GM12878 (cell line): ENCODE measurements at regions not wholly inside any gene's neighbourhood (a gene's known extent, or its start where the extent isn't known, plus 50 kb on each side); places are given as distances from the start of the nearest gene placed in this dataset.

Experiments used
- ETV6 ChIP-seq, 2 experiments: fragments of 450-650 bp in 1 of 2; IDR thresholded peaks in 1 of 2; conservative IDR thresholded peaks in 1 of 2; 2 replicates each; pipeline ENCODE4 v1.6.1; 2014; ENCODE audit warnings: antibody characterized with exemption in 1 of 2, borderline replicate concordance in 1 of 2, low read depth in 1 of 2, mild to moderate bottlenecking in 1 of 2, moderate library complexity in 1 of 2
- EZH2 ChIP-seq: IDR thresholded peaks from 2 replicates; pipeline ENCODE4 v1.6.1; 2012; ENCODE audit warnings: low read depth, mild to moderate bottlenecking, control low read depth, inconsistent platforms, low read length, borderline replicate concordance; ENCODE audit not compliant: control insufficient read depth
- NFIC ChIP-seq: IDR thresholded peaks from 2 replicates; pipeline ENCODE4 v1.6.1; 2012; ENCODE audit warnings: low read depth, mild to moderate bottlenecking, inconsistent platforms, low read length, moderate library complexity
- TAF1 ChIP-seq: IDR thresholded peaks from 2 replicates; pipeline ENCODE4 v1.6.1; 2011; ENCODE audit warnings: mild to moderate bottlenecking, low read depth, low read length, borderline replicate concordance
- TCF3 ChIP-seq: IDR thresholded peaks from 2 replicates; pipeline ENCODE4 v1.6.1; 2012; ENCODE audit warnings: low read depth, mild to moderate bottlenecking, low read length, borderline replicate concordance; ENCODE audit not compliant: insufficient read depth
- ZNF274 ChIP-seq: IDR thresholded peaks from one replicate; pipeline ENCODE4 v1.8.0; 2011; ENCODE audit not compliant: insufficient read length, insufficient read depth
- ZNF384 ChIP-seq: IDR thresholded peaks from 2 replicates; pipeline ENCODE4 v1.6.1; 2012; ENCODE audit warnings: low read depth, mild to moderate bottlenecking, low read length, improper control_type of control experiment, borderline replicate concordance
- TF ChIP-seq, protein P1 (sequence below), 3 experiments: IDR thresholded peaks in 2 of 3; conservative IDR thresholded peaks in 1 of 3; 2 replicates each; pipeline ENCODE4 v1.5.1; 2011; ENCODE audit warnings: low read depth in 3 of 3, low read length in 3 of 3, mild to moderate bottlenecking in 3 of 3, control low read depth in 2 of 3, moderate library complexity in 2 of 3, inconsistent platforms in 1 of 3, mixed read lengths in 1 of 3; ENCODE audit not compliant: control insufficient read depth in 2 of 3, insufficient read depth in 1 of 3; ENCODE audit errors: extremely low read depth in 1 of 3

DNA sequence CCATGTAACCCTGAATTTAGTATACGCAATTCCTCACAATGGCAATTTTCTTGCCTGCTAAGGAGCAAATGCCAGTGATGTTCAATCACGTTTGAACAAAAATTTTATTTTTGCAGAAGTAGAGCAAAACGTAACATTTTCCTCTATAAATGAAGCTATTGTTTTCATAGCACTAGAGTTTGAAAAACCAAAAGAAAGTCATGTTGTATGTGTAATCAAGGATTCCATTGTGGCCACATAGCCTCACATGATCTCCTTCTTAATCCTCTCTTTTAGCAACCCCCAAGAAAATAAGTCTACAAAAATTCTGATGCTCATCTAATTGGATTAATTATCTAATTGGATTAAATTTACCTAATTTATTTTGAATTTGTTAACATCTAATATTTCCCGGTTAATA is 1217.4 kb upstream of the FLRT2 start:
- TF ChIP-seq EZH2 (no peak), TCF3 (no peak), ZNF274 (no peak), TAF1 (no peak), ETV6 (conservative IDR thresholded peaks at IDR 0.05 in 1 of 2, IDR thresholded peaks at IDR 0.05 in 1 of 2; ENCODE audit: borderline replicate concordance in 1 of 2, low read depth in 1 of 2) (no peak), ZNF384 (no peak), NFIC (no peak)
- TF ChIP-seq, protein P1, sequence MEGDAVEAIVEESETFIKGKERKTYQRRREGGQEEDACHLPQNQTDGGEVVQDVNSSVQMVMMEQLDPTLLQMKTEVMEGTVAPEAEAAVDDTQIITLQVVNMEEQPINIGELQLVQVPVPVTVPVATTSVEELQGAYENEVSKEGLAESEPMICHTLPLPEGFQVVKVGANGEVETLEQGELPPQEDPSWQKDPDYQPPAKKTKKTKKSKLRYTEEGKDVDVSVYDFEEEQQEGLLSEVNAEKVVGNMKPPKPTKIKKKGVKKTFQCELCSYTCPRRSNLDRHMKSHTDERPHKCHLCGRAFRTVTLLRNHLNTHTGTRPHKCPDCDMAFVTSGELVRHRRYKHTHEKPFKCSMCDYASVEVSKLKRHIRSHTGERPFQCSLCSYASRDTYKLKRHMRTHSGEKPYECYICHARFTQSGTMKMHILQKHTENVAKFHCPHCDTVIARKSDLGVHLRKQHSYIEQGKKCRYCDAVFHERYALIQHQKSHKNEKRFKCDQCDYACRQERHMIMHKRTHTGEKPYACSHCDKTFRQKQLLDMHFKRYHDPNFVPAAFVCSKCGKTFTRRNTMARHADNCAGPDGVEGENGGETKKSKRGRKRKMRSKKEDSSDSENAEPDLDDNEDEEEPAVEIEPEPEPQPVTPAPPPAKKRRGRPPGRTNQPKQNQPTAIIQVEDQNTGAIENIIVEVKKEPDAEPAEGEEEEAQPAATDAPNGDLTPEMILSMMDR (IDR thresholded peaks at IDR 0.05 in 2 of 3, conservative IDR thresholded peaks at IDR 0.05 in 1 of 3; ENCODE audit: control insufficient read depth in 2 of 3, extremely low read depth in 1 of 3, insufficient read depth in 1 of 3, low read depth in 3 of 3, low read length in 3 of 3) = no peak
